ENCODE measurements at regions not wholly inside any gene's neighbourhood (a gene's known extent, or its start where the extent isn't known, plus 50 kb on each side); places are given as distances from the start of the nearest gene placed in this dataset.

- TF ChIP-seq CTCF (IDR thresholded peaks at IDR 0.05; ENCODE audit: low read depth, low read length), result no peak
- TF ChIP-seq EZH2phosphoT487 (IDR thresholded peaks at IDR 0.05; ENCODE audit: low read depth), result no peak
Observed at GRCh38 chr12:58732894-58733293, 187.4 kb downstream of the LRIG3 start.
